Activated CD4-positive, alpha-beta T cell treated with anti-CD3 and anti-CD28 coated beads, Interleukin-2, amount 10 ng/mL, durations not matched to agents 24 days and 14 days (primary cell): ENCODE measurements at regions not wholly inside any gene's neighbourhood (a gene's known extent, or its start where the extent isn't known, plus 50 kb on each side); places are given as distances from the start of the nearest gene placed in this dataset.

Experiments
- DNase-seq: peaks from one replicate; pipeline ENCODE4 v3.0.0; 2022
- H3K27ac Mint-ChIP-seq: one replicate; pipeline ENCODE4 v1.8.0; 2022; ENCODE audit warnings: mild to moderate bottlenecking, mixed read lengths
- H3K27me3 Mint-ChIP-seq: one replicate; pipeline ENCODE4 v1.8.0; 2022; ENCODE audit warnings: mixed read lengths
- H3K36me3 Mint-ChIP-seq: one replicate; pipeline ENCODE4 v1.8.0; 2022; ENCODE audit warnings: low read depth, mild to moderate bottlenecking, mixed read lengths
- H3K4me1 Mint-ChIP-seq: one replicate; pipeline ENCODE4 v1.8.0; 2021; ENCODE audit warnings: mixed read lengths
- H3K4me3 Mint-ChIP-seq: one replicate; pipeline ENCODE4 v1.8.0; 2022; ENCODE audit warnings: mild to moderate bottlenecking, moderate library complexity, mixed read lengths
- H3K9me3 Mint-ChIP-seq: one replicate; pipeline ENCODE4 v1.8.0; 2021; ENCODE audit warnings: mixed read lengths
- intact Hi-C: fragments of 100-400 bp; cut with micrococcal nuclease; formaldehyde crosslinking; loops from one replicate; pipeline ENCODE4 v1.15.1; 2023

- no peak for DNase-seq
Measured at GRCh38 chr15:87243474-87243873, 1013.1 kb downstream of the NTRK3 start.

GRCh38 chr15:87239582-87240230 lies 1016.8 kb downstream of the NTRK3 start:
- DNase-seq: no peak
- Mint-ChIP-seq H3K4me3 (no peak overlapping the region), H3K27ac (no peak overlapping the region), H3K36me3 (no peaks in the 10 kb centered on the region), H3K9me3 (no peaks in the 10 kb centered on the region), H3K4me1 (no peaks in the 10 kb centered on the region), H3K27me3 (no peaks in the 10 kb centered on the region)
- intact Hi-C loops: no loop called here

More at GRCh38 chr15:87243474-87243873, 1013.1 kb downstream of the NTRK3 start:
- Mint-ChIP-seq H3K4me3 (no peak overlapping the region), H3K9me3 (no peaks in the 10 kb centered on the region), H3K27me3 (no peaks in the 10 kb centered on the region), H3K4me1 (no peaks in the 10 kb centered on the region), H3K36me3 (no peaks in the 10 kb centered on the region), H3K27ac (no peak overlapping the region)
- intact Hi-C loops: no loop called here

GRCh38 chr15:87238451-87239068 lies 1018.0 kb downstream of the NTRK3 start:
- Mint-ChIP-seq H3K27me3 (no peaks in the 10 kb centered on the region), H3K9me3 (no peaks in the 10 kb centered on the region), H3K4me1 (no peaks in the 10 kb centered on the region), H3K36me3 (no peaks in the 10 kb centered on the region), H3K27ac (no peak overlapping the region), H3K4me3 (no peak overlapping the region)
- intact Hi-C loops: no loop called here
- DNase-seq: no peak

GRCh38 chr15:87228460-87228859 lies 1028.1 kb downstream of the NTRK3 start:
- intact Hi-C loops: no loop called here
- Mint-ChIP-seq H3K27ac (no peak overlapping the region), H3K4me3 (no peak overlapping the region), H3K36me3 (no peaks in the 10 kb centered on the region), H3K4me1 (no peaks in the 10 kb centered on the region), H3K27me3 (no peaks in the 10 kb centered on the region), H3K9me3 (peaks cover 7% of the 10 kb centered on the region)
- DNase-seq: no peak

GRCh38 chr15:87227846-87228245 lies 1028.7 kb downstream of the NTRK3 start:
- no peaks in the 10 kb centered on the region for H3K27me3 Mint-ChIP-seq
- DNase-seq: no peak
- intact Hi-C loops: no loop called here
- H3K27ac Mint-ChIP-seq: no peak overlapping the region
- no peaks in the 10 kb centered on the region for H3K36me3 Mint-ChIP-seq
- peaks cover 5% of the 10 kb centered on the region for H3K9me3 Mint-ChIP-seq
- no peaks in the 10 kb centered on the region for H3K4me1 Mint-ChIP-seq
- no peak overlapping the region for H3K4me3 Mint-ChIP-seq

- Mint-ChIP-seq H3K36me3 (no peaks in the 10 kb centered on the region), H3K27me3 (no peaks in the 10 kb centered on the region), H3K4me1 (no peaks in the 10 kb centered on the region), H3K9me3 (no peaks in the 10 kb centered on the region), H3K4me3 (no peak overlapping the region), H3K27ac (no peak overlapping the region)
- intact Hi-C loops: no loop called here
- no peak for DNase-seq
Measured at GRCh38 chr15:87225436-87225835, 1031.1 kb downstream of the NTRK3 start.

GRCh38 chr15:87224404-87224803 lies 1032.1 kb downstream of the NTRK3 start:
- Mint-ChIP-seq H3K4me1 (no peaks in the 10 kb centered on the region), H3K4me3 (no peak overlapping the region), H3K9me3 (no peaks in the 10 kb centered on the region), H3K27me3 (no peaks in the 10 kb centered on the region), H3K36me3 (no peaks in the 10 kb centered on the region), H3K27ac (no peak overlapping the region)
- intact Hi-C loops: no loop called here
- DNase-seq: no peak

- intact Hi-C loops: no loop called here
- Mint-ChIP-seq H3K9me3 (no peaks in the 10 kb centered on the region), H3K27ac (no peak overlapping the region), H3K4me1 (no peaks in the 10 kb centered on the region), H3K27me3 (no peaks in the 10 kb centered on the region), H3K4me3 (no peak overlapping the region), H3K36me3 (no peaks in the 10 kb centered on the region)
- no peak for DNase-seq
Measured at GRCh38 chr15:87219650-87220615, 1036.6 kb downstream of the NTRK3 start.

- Mint-ChIP-seq H3K4me3 (no peak overlapping the region), H3K27me3 (no peaks in the 10 kb centered on the region), H3K36me3 (no peaks in the 10 kb centered on the region), H3K27ac (no peak overlapping the region), H3K4me1 (no peaks in the 10 kb centered on the region), H3K9me3 (no peaks in the 10 kb centered on the region)
- intact Hi-C loops: no loop called here
- no peak for DNase-seq
Measured at GRCh38 chr15:87215100-87215499, 1041.4 kb downstream of the NTRK3 start.

- Mint-ChIP-seq H3K27ac (no peak overlapping the region), H3K4me3 (no peak overlapping the region), H3K9me3 (no peaks in the 10 kb centered on the region), H3K4me1 (no peaks in the 10 kb centered on the region), H3K27me3 (no peaks in the 10 kb centered on the region), H3K36me3 (no peaks in the 10 kb centered on the region)
- intact Hi-C loops: no loop called here
- no peak for DNase-seq
Measured at GRCh38 chr15:87213626-87214025, 1042.9 kb downstream of the NTRK3 start.

GRCh38 chr15:87212041-87212440 lies 1044.5 kb downstream of the NTRK3 start:
- H3K4me3 Mint-ChIP-seq: no peak overlapping the region
- H3K9me3 Mint-ChIP-seq: no peaks in the 10 kb centered on the region
- no peaks in the 10 kb centered on the region for H3K36me3 Mint-ChIP-seq
- DNase-seq: no peak
- intact Hi-C loops: no loop called here
- H3K27ac Mint-ChIP-seq: no peak overlapping the region
- no peaks in the 10 kb centered on the region for H3K27me3 Mint-ChIP-seq
- no peaks in the 10 kb centered on the region for H3K4me1 Mint-ChIP-seq

GRCh38 chr15:87211547-87211946 lies 1045.0 kb downstream of the NTRK3 start:
- Mint-ChIP-seq H3K9me3 (no peaks in the 10 kb centered on the region), H3K4me3 (no peak overlapping the region), H3K27ac (no peak overlapping the region), H3K27me3 (no peaks in the 10 kb centered on the region), H3K4me1 (no peaks in the 10 kb centered on the region), H3K36me3 (no peaks in the 10 kb centered on the region)
- no peak for DNase-seq
- intact Hi-C loops: no loop called here

- no peaks in the 10 kb centered on the region for H3K4me1 Mint-ChIP-seq
- intact Hi-C loops: no loop called here
- no peak for DNase-seq
- no peaks in the 10 kb centered on the region for H3K27me3 Mint-ChIP-seq
- no peak overlapping the region for H3K4me3 Mint-ChIP-seq
- H3K27ac Mint-ChIP-seq: no peak overlapping the region
- H3K9me3 Mint-ChIP-seq: no peaks in the 10 kb centered on the region
- H3K36me3 Mint-ChIP-seq: no peaks in the 10 kb centered on the region
Measured at GRCh38 chr15:87209891-87210689, 1046.4 kb downstream of the NTRK3 start.
